Kidney (tissue), 13 donors: ENCODE measurements at regions not wholly inside any gene's neighbourhood (a gene's known extent, or its start where the extent isn't known, plus 50 kb on each side); places are given as distances from the start of the nearest gene placed in this dataset.

Experiments
- DNase-seq, 5 donors: peaks; one replicate each; pipeline ENCODE4 v3.0.0-alpha.2; 2013 to 2020
- FAIRE-seq: peaks from 2 replicates; lab custom pipeline; 2012; peaks lifted over from hg19 to GRCh38; lab: Jason Lieb, UNC
- H3K27ac ChIP-seq, 2 donors: one replicate each; pipeline ENCODE4 v1.7.0; 2013; ENCODE audit warnings: low read depth in 2 of 2, low read length in 2 of 2, inconsistent platforms in 1 of 2
- H3K27me3 ChIP-seq: one replicate; pipeline ENCODE4 v1.7.1; 2013; ENCODE audit warnings: low read length, inconsistent platforms; ENCODE audit not compliant: control insufficient read depth, insufficient read depth
- H3K36me3 ChIP-seq, 3 donors: one replicate each; pipeline versions ENCODE4 v1.7.0 to v1.7.1; 2013; ENCODE audit warnings: low read length in 3 of 3, control low read depth in 1 of 3, inconsistent platforms in 1 of 3; ENCODE audit not compliant: insufficient read depth in 3 of 3, control insufficient read depth in 2 of 3
- H3K4me1 ChIP-seq, 3 donors: one replicate each; pipeline versions ENCODE4 v1.7.0 to v1.7.1; 2013; ENCODE audit warnings: low read length in 3 of 3, inconsistent platforms in 1 of 3, low read depth in 1 of 3; ENCODE audit not compliant: control insufficient read depth in 2 of 3, insufficient read depth in 2 of 3
- H3K4me3 ChIP-seq, 3 donors: one replicate each; pipeline versions ENCODE4 v1.7.0 to v1.8.1; 2013; ENCODE audit warnings: low read length in 3 of 3, control low read depth in 1 of 3, inconsistent platforms in 1 of 3
- H3K9ac ChIP-seq, 3 donors: one replicate each; pipeline versions ENCODE4 v1.7.0 to v1.7.1; 2013; ENCODE audit warnings: low read length in 3 of 3, control low read depth in 1 of 3, inconsistent platforms in 1 of 3
- H3K9me3 ChIP-seq, 3 donors: one replicate each; pipeline versions ENCODE4 v1.7.0 to v1.7.1; 2013; ENCODE audit warnings: low read length in 3 of 3, control low read depth in 1 of 3, inconsistent platforms in 1 of 3; ENCODE audit not compliant: control insufficient read depth in 2 of 3, insufficient read depth in 1 of 3
- intact Hi-C: fragments of 100-400 bp; cut with DNase I; formaldehyde crosslinking; loops from one replicate; pipeline ENCODE4 v1.11.1; 2022
- TF ChIP-seq, protein P1 (sequence below): IDR thresholded peaks from 3 replicates; pipeline ENCODE4 v1.5.1; 2012; ENCODE audit warnings: mild to moderate bottlenecking, moderate library complexity, borderline replicate concordance; ENCODE audit not compliant: insufficient read depth; ENCODE audit errors: extremely low read depth
- donor health status: control.
- donor health status: control.
- donor health status: control.
- donor health status: control.
- donor health status: control.
- donor health status: DM: yes; HTN: yes; CAD: no.
- donor health status: Normal renal cell carcinoma (clear cell type).

DNA sequence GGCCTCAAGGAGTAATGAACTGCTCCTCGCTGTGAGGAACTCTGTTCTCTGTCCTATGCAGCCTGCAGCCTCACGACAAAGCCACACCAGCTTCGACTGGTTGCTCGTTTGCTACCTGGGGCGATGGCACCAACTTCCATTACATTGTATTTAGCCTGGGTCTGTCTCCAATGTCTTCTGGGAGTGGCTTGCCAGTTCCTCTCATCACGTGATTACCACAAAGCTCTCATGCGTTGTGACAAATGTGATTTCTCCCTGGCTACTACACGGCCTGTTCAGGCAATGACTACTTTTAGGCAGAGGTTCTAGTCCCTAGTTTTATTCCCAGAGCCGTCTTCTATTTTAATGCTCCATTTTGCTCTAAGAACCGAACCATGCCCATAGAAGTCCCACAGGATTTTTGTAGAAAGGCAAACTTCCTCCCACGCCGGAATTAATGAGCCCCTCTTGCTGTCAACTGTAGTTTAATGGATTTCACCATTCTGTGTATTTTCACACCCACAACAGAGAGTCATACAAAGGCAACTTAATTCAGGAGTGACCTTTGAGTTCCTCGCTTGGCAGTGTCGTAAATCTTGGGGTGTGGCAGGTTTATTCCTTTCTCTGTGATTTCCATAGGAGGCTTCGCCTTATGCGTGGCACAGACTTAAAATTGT is 351.9 kb downstream of the EFNB2 start:
- Histone ChIP-seq H3K4me1 (no peaks in the 10 kb centered on the region), H3K9ac (no peak overlapping the region), H3K36me3 (no peaks in the 10 kb centered on the region), H3K4me3 (no peak overlapping the region), H3K27ac (no peak overlapping the region), H3K27me3 (no peaks in the 10 kb centered on the region), H3K9me3 (no peaks in the 10 kb centered on the region)
- TF ChIP-seq, protein P1, sequence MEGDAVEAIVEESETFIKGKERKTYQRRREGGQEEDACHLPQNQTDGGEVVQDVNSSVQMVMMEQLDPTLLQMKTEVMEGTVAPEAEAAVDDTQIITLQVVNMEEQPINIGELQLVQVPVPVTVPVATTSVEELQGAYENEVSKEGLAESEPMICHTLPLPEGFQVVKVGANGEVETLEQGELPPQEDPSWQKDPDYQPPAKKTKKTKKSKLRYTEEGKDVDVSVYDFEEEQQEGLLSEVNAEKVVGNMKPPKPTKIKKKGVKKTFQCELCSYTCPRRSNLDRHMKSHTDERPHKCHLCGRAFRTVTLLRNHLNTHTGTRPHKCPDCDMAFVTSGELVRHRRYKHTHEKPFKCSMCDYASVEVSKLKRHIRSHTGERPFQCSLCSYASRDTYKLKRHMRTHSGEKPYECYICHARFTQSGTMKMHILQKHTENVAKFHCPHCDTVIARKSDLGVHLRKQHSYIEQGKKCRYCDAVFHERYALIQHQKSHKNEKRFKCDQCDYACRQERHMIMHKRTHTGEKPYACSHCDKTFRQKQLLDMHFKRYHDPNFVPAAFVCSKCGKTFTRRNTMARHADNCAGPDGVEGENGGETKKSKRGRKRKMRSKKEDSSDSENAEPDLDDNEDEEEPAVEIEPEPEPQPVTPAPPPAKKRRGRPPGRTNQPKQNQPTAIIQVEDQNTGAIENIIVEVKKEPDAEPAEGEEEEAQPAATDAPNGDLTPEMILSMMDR: no peak
- FAIRE-seq (no peak), DNase-seq (peak in 4 of 5 donors; percentile 79 to 91 (median 84))
- intact Hi-C loops: no loop called here

DNA sequence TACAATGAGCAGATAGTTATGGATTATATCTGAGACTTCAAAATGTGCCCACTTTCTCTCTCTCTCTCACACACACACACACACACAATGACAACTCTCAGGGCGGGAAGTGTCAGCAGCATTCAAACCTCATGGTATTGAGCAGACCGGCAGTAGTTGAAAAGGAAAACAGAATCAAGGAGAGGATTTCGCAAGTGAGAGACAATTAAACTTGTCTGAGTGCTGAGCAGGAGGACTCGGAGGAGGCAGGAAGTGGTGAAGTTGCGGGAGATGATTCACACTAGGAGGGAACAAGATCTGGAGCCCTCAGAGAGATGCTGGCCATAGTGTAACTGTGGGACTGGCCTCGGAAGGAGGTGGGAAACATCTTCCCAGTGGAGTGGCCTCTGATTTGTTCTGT is 353.1 kb downstream of the EFNB2 start:
- no peak overlapping the region for H3K9ac ChIP-seq
- no peak overlapping the region for H3K27ac ChIP-seq
- TF ChIP-seq, protein P1: no peak
- no peaks in the 10 kb centered on the region for H3K36me3 ChIP-seq
- no peaks in the 10 kb centered on the region for H3K27me3 ChIP-seq
- H3K4me1 ChIP-seq: no peaks in the 10 kb centered on the region
- DNase-seq (no peak), FAIRE-seq (no peak)
- intact Hi-C loops: no loop called here
- H3K4me3 ChIP-seq: no peak overlapping the region
- H3K9me3 ChIP-seq: no peaks in the 10 kb centered on the region

DNA sequence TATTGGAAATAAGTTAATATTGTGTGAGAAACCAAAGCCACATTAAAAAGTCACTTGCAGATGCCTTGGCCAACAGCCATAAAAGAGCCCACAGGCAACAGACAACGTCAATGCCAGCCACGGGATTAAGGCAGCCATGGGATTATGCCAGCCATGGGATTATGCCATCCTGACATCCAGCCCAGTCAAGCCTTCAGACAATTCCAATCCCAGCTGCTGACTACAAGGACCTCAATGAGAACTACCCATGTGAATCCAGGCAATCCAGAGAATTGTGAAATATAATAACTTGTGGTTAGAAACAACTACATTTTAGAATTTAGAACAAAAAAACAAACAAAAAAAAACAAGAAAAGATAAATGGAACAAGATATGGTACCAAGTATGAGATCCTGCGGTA is 356.6 kb downstream of the EFNB2 start:
- DNase-seq (no peak), FAIRE-seq (no peak)
- Histone ChIP-seq H3K27ac (no peak overlapping the region), H3K4me1 (no peaks in the 10 kb centered on the region), H3K9ac (no peak overlapping the region), H3K27me3 (no peaks in the 10 kb centered on the region), H3K36me3 (no peaks in the 10 kb centered on the region), H3K9me3 (no peaks in the 10 kb centered on the region), H3K4me3 (no peak overlapping the region)
- intact Hi-C loops: no loop called here
- TF ChIP-seq, protein P1: no peak

DNA sequence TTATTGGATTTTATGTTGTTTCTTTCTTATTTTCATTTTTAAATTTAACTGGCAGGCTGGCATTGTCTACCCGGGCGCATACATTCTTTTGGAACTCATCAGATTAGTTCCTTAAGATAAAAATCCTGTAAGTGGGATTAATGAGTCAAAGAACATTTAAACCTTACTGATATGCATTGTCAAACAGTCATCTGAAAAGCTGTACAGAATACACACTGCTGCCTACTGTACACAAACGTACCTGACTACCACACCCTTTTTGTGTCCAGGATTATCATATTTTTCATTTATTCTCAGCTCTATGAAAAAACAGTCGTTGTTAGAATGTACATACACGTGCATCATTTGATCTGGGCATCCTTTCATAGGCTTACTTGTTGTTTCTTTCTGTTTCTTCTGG is 358.3 kb downstream of the EFNB2 start:
- Histone ChIP-seq H3K4me1 (no peaks in the 10 kb centered on the region), H3K9ac (no peak overlapping the region), H3K4me3 (no peak overlapping the region), H3K9me3 (no peaks in the 10 kb centered on the region), H3K36me3 (no peaks in the 10 kb centered on the region), H3K27me3 (no peaks in the 10 kb centered on the region), H3K27ac (no peak overlapping the region)
- TF ChIP-seq, protein P1: no peak
- DNase-seq (no peak), FAIRE-seq (no peak)
- intact Hi-C loops: no loop called here
